B cell (primary cell): ENCODE measurements at regions not wholly inside any gene's neighbourhood (a gene's known extent, or its start where the extent isn't known, plus 50 kb on each side); places are given as distances from the start of the nearest gene placed in this dataset.
A peak's percentile ranks its signal among the peaks of the same experiment; 100 is the strongest.

Source experiments
- ATAC-seq: fragments of 200-7000 bp; cut with Tn5 transposase; one replicate; pipeline ENCODE4 v1.10.0; 2021; ENCODE audit warnings: low read depth, mild to moderate bottlenecking, moderate number of reproducible peaks, moderate library complexity
- CTCF ChIA-PET: fragments of 350-600 bp; sonication (Branson Sonifier 250); formaldehyde crosslinking; loops from one replicate; lab custom pipeline; 2021; ENCODE audit warnings: antibody characterized with exemption, inconsistent platforms; lab: Charles Lee
- POLR2A ChIA-PET: fragments of 350-600 bp; sonication (Branson Sonifier 250); formaldehyde crosslinking; loops from one replicate; lab custom pipeline; 2021; ENCODE audit warnings: antibody characterized with exemption; lab: Charles Lee
- DNase-seq: peaks from one replicate; pipeline ENCODE4 v3.0.0; 2013
- H2AFZ ChIP-seq: 2 replicates; pipeline ENCODE4 v1.6.1; 2012; ENCODE audit warnings: mild to moderate bottlenecking, low read depth, low read length; ENCODE audit not compliant: insufficient read depth, poor library complexity, severe bottlenecking
- H3K27ac ChIP-seq, 2 donors: 1 replicate in 1 of 2; 2 replicates in 1 of 2; pipeline ENCODE4 v1.5.1; 2012 to 2013; ENCODE audit warnings: low read length in 2 of 2, mild to moderate bottlenecking in 2 of 2, moderate library complexity in 1 of 2
- H3K27me3 ChIP-seq, 4 experiments: fragments of 200-600 bp in 1 of 4; sonication (generic) in 1 of 4; replicated peaks in 1 of 4; 1 replicate in 2 of 4; 2 replicates in 2 of 4; pipeline versions ENCODE4 v1.6.1 to v1.7.0; 2013 to 2016; ENCODE audit warnings: low read length in 3 of 4, mild to moderate bottlenecking in 2 of 4, mixed read lengths in 1 of 4, moderate library complexity in 1 of 4; ENCODE audit not compliant: insufficient read depth in 4 of 4, control insufficient read depth in 3 of 4; ENCODE audit errors: control extremely low read depth in 1 of 4
- H3K36me3 ChIP-seq, 2 experiments: replicated peaks in 1 of 2; 1 replicate in 1 of 2; 2 replicates in 1 of 2; pipeline versions ENCODE4 v1.6.1 to v1.7.1; 2013; ENCODE audit warnings: low read length in 1 of 2; ENCODE audit not compliant: insufficient read depth in 2 of 2, control insufficient read depth in 1 of 2; ENCODE audit errors: control extremely low read depth in 1 of 2, extremely low read depth in 1 of 2
- H3K4me1 ChIP-seq, 2 donors: fragments of 200-600 bp in 1 of 2; sonication (generic) in 1 of 2; 1 replicate in 1 of 2; 2 replicates in 1 of 2; pipeline versions ENCODE4 v1.5.1 to v1.6.1; 2013 to 2017; ENCODE audit warnings: low read length in 2 of 2; ENCODE audit not compliant: control insufficient read depth in 2 of 2, insufficient read depth in 2 of 2
- H3K4me2 ChIP-seq: replicated peaks from 2 replicates; pipeline ENCODE3; 2012; ENCODE audit warnings: mild to moderate bottlenecking, low read depth, low read length; ENCODE audit not compliant: poor library complexity, severe bottlenecking
- H3K4me3 ChIP-seq, 5 experiments: fragments of 200-600 bp in 1 of 5; sonication (generic) in 1 of 5; 1 replicate in 3 of 5; 2 replicates in 2 of 5; pipeline versions ENCODE4 v1.5.1 to v1.7.0; 2011 to 2016; ENCODE audit warnings: low read length in 4 of 5, mild to moderate bottlenecking in 4 of 5, low read depth in 2 of 5, control low read depth in 1 of 5, moderate library complexity in 1 of 5; ENCODE audit not compliant: insufficient read depth in 1 of 5; ENCODE audit errors: control extremely low read depth in 1 of 5, extremely low read depth in 1 of 5
- H3K79me2 ChIP-seq: fragments of 200-600 bp; sonication (generic); one replicate; pipeline ENCODE4 v1.6.0; 2016; ENCODE audit warnings: low read length; ENCODE audit not compliant: control insufficient read depth, insufficient read depth
- H3K9ac ChIP-seq: fragments of 200-600 bp; sonication (generic); 2 replicates; pipeline ENCODE4 v1.6.1; 2017; ENCODE audit warnings: mild to moderate bottlenecking, low read length, moderate library complexity
- H3K9me3 ChIP-seq, 3 donors: one replicate each; pipeline versions ENCODE4 v1.6.1 to v1.7.1; 2013; ENCODE audit warnings: low read length in 2 of 3; ENCODE audit not compliant: control insufficient read depth in 2 of 3, insufficient read depth in 1 of 3; ENCODE audit errors: control extremely low read depth in 1 of 3
- H4K20me1 ChIP-seq: 2 replicates; pipeline ENCODE4 v1.6.0; 2012; ENCODE audit warnings: mild to moderate bottlenecking, low read length; ENCODE audit not compliant: insufficient read depth, control insufficient read depth, poor library complexity, severe bottlenecking
- H3K27ac Mint-ChIP-seq: one replicate; pipeline ENCODE4 v1.8.0; 2021; ENCODE audit warnings: mixed read lengths
- H3K27me3 Mint-ChIP-seq: one replicate; pipeline ENCODE4 v1.8.0; 2021; ENCODE audit warnings: mixed read lengths
- H3K4me1 Mint-ChIP-seq: one replicate; pipeline ENCODE4 v1.8.0; 2021; ENCODE audit warnings: mixed read lengths
- H3K4me3 Mint-ChIP-seq: one replicate; pipeline ENCODE4 v1.8.0; 2021; ENCODE audit warnings: mixed read lengths
- H3K9me3 Mint-ChIP-seq: one replicate; pipeline ENCODE4 v1.8.0; 2022; ENCODE audit warnings: mixed read lengths; ENCODE audit not compliant: insufficient read depth
- EZH2 ChIP-seq: IDR thresholded peaks from 2 replicates; pipeline ENCODE4 v1.6.1; 2012; ENCODE audit warnings: borderline replicate concordance, low read depth, mild to moderate bottlenecking, moderate library complexity, low read length; ENCODE audit not compliant: insufficient read depth, poor library complexity, severe bottlenecking
- WGBS: methylation state at CpG from one replicate; pipeline ENCODE4 v1.1.5; 2013; ENCODE audit warnings: missing lambda C conversion rate; ENCODE audit not compliant: insufficient coverage; 5-methylcytosine and 5-hydroxymethylcytosine counted together
- intact Hi-C: fragments of 100-400 bp; cut with micrococcal nuclease; formaldehyde crosslinking; loops from one replicate; pipeline ENCODE4 v1.10.0; 2022
- TF ChIP-seq, protein P1 (sequence below): fragments of 200-600 bp; IDR thresholded peaks from one replicate; pipeline ENCODE4 v1.8.0; 2022; ENCODE audit warnings: antibody characterized with exemption, mild to moderate bottlenecking

DNA sequence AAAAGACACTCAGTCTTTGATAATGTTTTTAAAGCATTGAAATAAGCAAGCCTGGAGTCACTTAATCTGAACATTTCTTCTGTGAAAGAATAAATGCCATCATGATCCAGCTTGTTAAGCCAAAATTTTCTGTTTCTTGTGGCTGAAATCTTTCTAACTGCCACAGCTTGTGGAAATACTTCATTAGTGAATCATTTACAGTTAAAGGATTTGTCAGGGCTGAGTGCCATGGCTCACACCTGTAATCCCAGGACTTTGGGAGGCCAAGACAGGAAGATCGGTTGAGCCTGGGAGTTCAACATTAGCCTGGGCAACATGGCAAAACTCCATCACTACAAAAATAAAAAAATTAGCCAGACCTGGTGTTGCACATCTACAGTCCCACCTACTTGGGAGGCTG, 93.3 kb upstream of the PDE5A start:
- POLR2A ChIA-PET = no interaction called here
- no peaks in the 10 kb centered on the region for H3K4me1 Mint-ChIP-seq
- H3K9me3 Mint-ChIP-seq = peaks cover 6% of the 10 kb centered on the region
- Histone ChIP-seq H3K4me2 (no peak overlapping the region), H3K4me3 (no peak overlapping the region), H3K4me1 (no peaks in the 10 kb centered on the region), H3K27ac (no peak overlapping the region), H3K27me3 (no peaks in the 10 kb centered on the region), H4K20me1 (no peaks in the 10 kb centered on the region), H3K36me3 (no peaks in the 10 kb centered on the region), H3K9me3 (peaks cover 0 to 3% (median 0%) of the 10 kb centered on the region in 3 donors), H2AFZ (no peak overlapping the region), H3K9ac (no peak overlapping the region), H3K79me2 (no peaks in the 10 kb centered on the region)
- no CpG with 5 or more reads among the region's 1 CpG for WGBS
- TF ChIP-seq EZH2 = no peak
- TF ChIP-seq, protein P1, sequence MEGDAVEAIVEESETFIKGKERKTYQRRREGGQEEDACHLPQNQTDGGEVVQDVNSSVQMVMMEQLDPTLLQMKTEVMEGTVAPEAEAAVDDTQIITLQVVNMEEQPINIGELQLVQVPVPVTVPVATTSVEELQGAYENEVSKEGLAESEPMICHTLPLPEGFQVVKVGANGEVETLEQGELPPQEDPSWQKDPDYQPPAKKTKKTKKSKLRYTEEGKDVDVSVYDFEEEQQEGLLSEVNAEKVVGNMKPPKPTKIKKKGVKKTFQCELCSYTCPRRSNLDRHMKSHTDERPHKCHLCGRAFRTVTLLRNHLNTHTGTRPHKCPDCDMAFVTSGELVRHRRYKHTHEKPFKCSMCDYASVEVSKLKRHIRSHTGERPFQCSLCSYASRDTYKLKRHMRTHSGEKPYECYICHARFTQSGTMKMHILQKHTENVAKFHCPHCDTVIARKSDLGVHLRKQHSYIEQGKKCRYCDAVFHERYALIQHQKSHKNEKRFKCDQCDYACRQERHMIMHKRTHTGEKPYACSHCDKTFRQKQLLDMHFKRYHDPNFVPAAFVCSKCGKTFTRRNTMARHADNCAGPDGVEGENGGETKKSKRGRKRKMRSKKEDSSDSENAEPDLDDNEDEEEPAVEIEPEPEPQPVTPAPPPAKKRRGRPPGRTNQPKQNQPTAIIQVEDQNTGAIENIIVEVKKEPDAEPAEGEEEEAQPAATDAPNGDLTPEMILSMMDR = no peak
- DNase-seq = no peak
- intact Hi-C loops = no loop called here
- H3K27me3 Mint-ChIP-seq = no peaks in the 10 kb centered on the region
- no peak for ATAC-seq
- H3K27ac Mint-ChIP-seq = no peak overlapping the region
- H3K4me3 Mint-ChIP-seq = no peak overlapping the region
- CTCF ChIA-PET = no interaction called here

DNA sequence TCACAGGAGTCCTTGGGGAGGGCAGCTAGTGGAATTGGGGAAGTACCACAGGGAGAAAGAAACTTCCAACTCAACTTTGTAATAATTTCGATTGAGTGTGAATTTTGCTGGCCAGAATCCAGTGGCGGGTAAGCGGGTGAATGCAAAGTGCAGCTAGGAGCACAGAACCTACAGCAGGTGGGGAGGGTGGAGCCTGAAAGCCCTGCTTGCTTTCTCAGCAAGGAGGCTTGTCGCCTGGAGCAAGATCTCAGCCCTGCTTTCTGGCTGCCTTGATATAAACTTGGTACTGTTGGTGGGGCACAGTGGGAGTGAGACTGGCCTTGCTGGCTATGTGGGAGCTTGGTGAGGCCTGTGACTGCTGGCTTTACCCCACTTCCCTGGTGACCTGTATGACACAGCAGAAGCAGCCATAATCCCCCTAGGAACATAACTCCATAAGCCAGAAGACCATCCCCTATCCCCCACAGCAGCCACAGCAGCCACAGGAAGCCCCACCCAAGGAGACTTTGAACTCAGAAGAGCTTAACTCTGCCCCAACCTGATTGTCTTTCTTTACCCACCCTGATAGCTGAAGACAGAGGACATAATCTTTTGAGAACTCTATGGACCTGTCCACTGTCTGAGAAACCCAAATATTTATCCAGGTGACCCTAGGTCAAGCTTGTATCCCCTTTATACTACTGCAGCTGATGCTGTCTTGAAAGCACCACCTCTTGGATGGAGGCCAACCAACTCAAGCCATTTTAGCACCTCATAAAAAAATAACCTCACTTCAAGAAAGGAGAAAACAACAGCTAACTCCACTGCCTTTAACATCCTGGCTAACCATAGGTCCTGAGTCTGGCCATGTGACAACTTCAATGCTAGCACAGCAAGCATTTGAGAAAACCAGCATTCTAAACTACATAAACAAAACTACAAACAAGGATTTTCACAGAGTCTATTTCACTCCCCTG, 87.2 kb upstream of the PDE5A start:
- H2AFZ ChIP-seq = no peak overlapping the region
- no peak overlapping the region for H3K4me2 ChIP-seq
- Mint-ChIP-seq H3K27ac (no peak overlapping the region), H3K4me1 (no peaks in the 10 kb centered on the region), H3K4me3 (no peak overlapping the region), H3K9me3 (peaks cover 19% of the 10 kb centered on the region), H3K27me3 (no peaks in the 10 kb centered on the region)
- no peak overlapping the region for H3K4me3 ChIP-seq
- H3K27ac ChIP-seq = no peak overlapping the region
- no peaks in the 10 kb centered on the region for H3K27me3 ChIP-seq
- ATAC-seq = no peak
- no peaks in the 10 kb centered on the region for H4K20me1 ChIP-seq
- peak; percentile 2 for DNase-seq
- ChIA-PET POLR2A (interaction anchor here (0.7 kb wide), 1 partner anchor 9 kb away, joined by 4 read pairs; no protein-coding TSS in a partner anchor), CTCF (no interaction called here)
- no peaks in the 10 kb centered on the region for H3K36me3 ChIP-seq
- H3K9me3 ChIP-seq = peaks cover 1 to 19% (median 9%) of the 10 kb centered on the region in 3 donors
- 88% methylated on average over 1 of the region's 4 CpGs for WGBS
- H3K4me1 ChIP-seq = no peaks in the 10 kb centered on the region
- no peak overlapping the region for H3K9ac ChIP-seq
- intact Hi-C loops = no loop called here
- no peaks in the 10 kb centered on the region for H3K79me2 ChIP-seq
- TF ChIP-seq, protein P1 = no peak
- TF ChIP-seq EZH2 = no peak
